Neuronal stem cell (in vitro differentiated cells): ENCODE measurements at regions not wholly inside any gene's neighbourhood (a gene's known extent, or its start where the extent isn't known, plus 50 kb on each side); places are given as distances from the start of the nearest gene placed in this dataset.

Experiments
- DNase-seq: peaks from one replicate; pipeline ENCODE4 v3.0.0-alpha.2; 2013; ENCODE audit warnings: low spot score
- H2AFZ ChIP-seq: one replicate; pipeline ENCODE4 v1.6.1; 2013; ENCODE audit warnings: mild to moderate bottlenecking, low read length, inconsistent platforms
- H2AK5ac ChIP-seq: 2 replicates; pipeline ENCODE4 v1.6.1; 2013; ENCODE audit warnings: low read depth, mild to moderate bottlenecking, inconsistent platforms, low read length, moderate library complexity, mixed read lengths
- H2BK120ac ChIP-seq: 2 replicates; pipeline ENCODE4 v1.6.1; 2013; ENCODE audit warnings: low read depth, mild to moderate bottlenecking, inconsistent platforms, low read length, moderate library complexity, mixed read lengths
- H2BK12ac ChIP-seq: one replicate; pipeline ENCODE4 v1.6.1; 2013; ENCODE audit warnings: low read length, inconsistent platforms
- H2BK15ac ChIP-seq: 2 replicates; pipeline ENCODE4 v1.6.1; 2013; ENCODE audit warnings: mild to moderate bottlenecking, low read length, inconsistent platforms, mixed read lengths
- H2BK5ac ChIP-seq: one replicate; pipeline ENCODE4 v1.6.1; 2013; ENCODE audit warnings: inconsistent platforms, mild to moderate bottlenecking, low read length, moderate library complexity
- H3K14ac ChIP-seq: one replicate; pipeline ENCODE4 v1.6.1; 2013; ENCODE audit warnings: low read length, inconsistent platforms
- H3K18ac ChIP-seq: 2 replicates; pipeline ENCODE4 v1.6.1; 2013; ENCODE audit warnings: low read length, inconsistent platforms
- H3K23ac ChIP-seq: 2 replicates; pipeline ENCODE4 v1.6.1; 2013; ENCODE audit warnings: low read depth, mild to moderate bottlenecking, mixed read lengths, low read length, inconsistent platforms; ENCODE audit not compliant: poor library complexity
- H3K27ac ChIP-seq: replicated peaks from 3 replicates; pipeline ENCODE4 v1.5.1; 2013; ENCODE audit warnings: low read length, inconsistent platforms
- H3K27me3 ChIP-seq, 3 experiments: 2 replicates each; pipeline ENCODE4 v1.6.1; 2013; ENCODE audit warnings: low read length in 3 of 3, mild to moderate bottlenecking in 2 of 3, inconsistent platforms in 1 of 3, low read depth in 1 of 3, mixed read lengths in 1 of 3, moderate library complexity in 1 of 3; ENCODE audit not compliant: control insufficient read depth in 3 of 3, insufficient read depth in 3 of 3
- H3K36me3 ChIP-seq, 2 donors: replicated peaks in 1 of 2; 2 replicates each; pipeline ENCODE4 v1.6.1; 2013; ENCODE audit warnings: low read length in 2 of 2; ENCODE audit not compliant: control insufficient read depth in 2 of 2, insufficient read depth in 2 of 2
- H3K4ac ChIP-seq: 2 replicates; pipeline ENCODE4 v1.6.1; 2013; ENCODE audit warnings: inconsistent platforms, mild to moderate bottlenecking, low read length, moderate library complexity
- H3K4me1 ChIP-seq, 2 donors: 1 replicate in 1 of 2; 2 replicates in 1 of 2; pipeline ENCODE4 v1.6.1; 2013; ENCODE audit warnings: low read length in 2 of 2, low read depth in 1 of 2; ENCODE audit not compliant: control insufficient read depth in 2 of 2, insufficient read depth in 1 of 2
- H3K4me2 ChIP-seq: one replicate; pipeline ENCODE4 v1.6.1; 2013; ENCODE audit warnings: mild to moderate bottlenecking, low read length, inconsistent platforms; ENCODE audit not compliant: insufficient read depth, poor library complexity, severe bottlenecking
- H3K4me3 ChIP-seq, 2 donors: 2 replicates each; pipeline ENCODE4 v1.5.1; 2013; ENCODE audit warnings: low read length in 2 of 2, mild to moderate bottlenecking in 2 of 2, inconsistent platforms in 1 of 2, moderate library complexity in 1 of 2
- H3K79me1 ChIP-seq: one replicate; pipeline ENCODE4 v1.6.1; 2013; ENCODE audit warnings: low read depth, mild to moderate bottlenecking, inconsistent platforms, low read length, moderate library complexity
- H3K9ac ChIP-seq: one replicate; pipeline ENCODE4 v1.6.1; 2013; ENCODE audit warnings: mild to moderate bottlenecking, low read depth, low read length, inconsistent platforms; ENCODE audit not compliant: poor library complexity
- H3K9me3 ChIP-seq, 2 donors: replicated peaks in 1 of 2; 2 replicates each; pipeline versions ENCODE3 to v1.6.1; 2013; ENCODE audit warnings: low read length in 2 of 2, mild to moderate bottlenecking in 2 of 2, inconsistent platforms in 1 of 2, low read depth in 1 of 2, mixed read lengths in 1 of 2, moderate library complexity in 1 of 2; ENCODE audit not compliant: control insufficient read depth in 2 of 2, insufficient read depth in 1 of 2
- H4K8ac ChIP-seq: one replicate; pipeline ENCODE4 v1.6.1; 2013; ENCODE audit warnings: low read depth, mild to moderate bottlenecking, inconsistent platforms, low read length, moderate library complexity
- H4K91ac ChIP-seq: one replicate; pipeline ENCODE4 v1.6.1; 2013; ENCODE audit warnings: low read length, low read depth, mild to moderate bottlenecking, inconsistent platforms; ENCODE audit not compliant: poor library complexity
- WGBS, 2 donors: extraction: QIAGEN DNeasy Blood & Tissue Kit; methylation state at CpG; one replicate each; pipeline ENCODE4 v1.1.7; 2013; ENCODE audit warnings: missing lambda C conversion rate in 2 of 2, mixed read lengths in 1 of 2; ENCODE audit not compliant: insufficient read length in 2 of 2, insufficient replicate concordance in 1 of 2; ENCODE audit errors: extremely low coverage in 2 of 2; 5-methylcytosine and 5-hydroxymethylcytosine counted together

GRCh38 chr13:84933797-84934196 lies 865.4 kb downstream of the SLITRK6 start:
- no CpG with 5 or more reads among the region's 1 CpG for WGBS, 2 donors
- no peak for DNase-seq

DNA sequence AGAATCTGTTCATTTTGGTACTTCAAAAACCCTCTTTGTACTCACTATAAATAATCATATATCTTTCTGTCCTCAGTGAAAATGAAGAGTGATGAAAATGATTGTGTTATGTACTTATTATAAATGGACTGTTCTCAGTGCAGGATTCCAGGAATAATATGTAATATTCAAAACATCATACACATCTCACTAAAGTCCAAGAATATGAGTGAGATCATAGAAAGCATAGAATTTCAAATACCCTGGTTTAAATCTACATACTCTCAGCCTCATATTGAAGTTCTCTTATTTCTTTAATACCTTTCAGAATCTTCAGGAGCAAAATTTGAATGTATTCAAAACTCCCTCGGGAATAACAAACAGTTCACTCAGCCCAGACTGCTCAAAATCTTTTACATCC lies 868.0 kb downstream of the SLITRK6 start:
- no peaks in the 10 kb centered on the region for H3K27me3 ChIP-seq

More at GRCh38 chr13:84933797-84934196, 865.4 kb downstream of the SLITRK6 start:
- no peaks in the 10 kb centered on the region for H3K27me3 ChIP-seq
- peak overlapping the region; percentile 51 for H2AFZ ChIP-seq
- no peak overlapping the region for H4K91ac ChIP-seq
- H3K79me1 ChIP-seq: no peaks in the 10 kb centered on the region
- H3K27ac ChIP-seq: no peak overlapping the region
- no peak overlapping the region for H3K4ac ChIP-seq
- H3K23ac ChIP-seq: no peak overlapping the region
- H3K4me2 ChIP-seq: no peak overlapping the region
- no peak overlapping the region for H3K4me3 ChIP-seq
- H3K18ac ChIP-seq: no peak overlapping the region
- H2BK12ac ChIP-seq: no peak overlapping the region
- H3K4me1 ChIP-seq: no peaks in the 10 kb centered on the region
- no peak overlapping the region for H4K8ac ChIP-seq
- H3K14ac ChIP-seq: no peak overlapping the region
- no peak overlapping the region for H2BK120ac ChIP-seq
- H2BK15ac ChIP-seq: no peak overlapping the region
- H3K36me3 ChIP-seq: no peaks in the 10 kb centered on the region
- H2BK5ac ChIP-seq: no peak overlapping the region
- no peaks in the 10 kb centered on the region for H3K9me3 ChIP-seq
- H3K9ac ChIP-seq: no peak overlapping the region
- no peak overlapping the region for H2AK5ac ChIP-seq

DNA sequence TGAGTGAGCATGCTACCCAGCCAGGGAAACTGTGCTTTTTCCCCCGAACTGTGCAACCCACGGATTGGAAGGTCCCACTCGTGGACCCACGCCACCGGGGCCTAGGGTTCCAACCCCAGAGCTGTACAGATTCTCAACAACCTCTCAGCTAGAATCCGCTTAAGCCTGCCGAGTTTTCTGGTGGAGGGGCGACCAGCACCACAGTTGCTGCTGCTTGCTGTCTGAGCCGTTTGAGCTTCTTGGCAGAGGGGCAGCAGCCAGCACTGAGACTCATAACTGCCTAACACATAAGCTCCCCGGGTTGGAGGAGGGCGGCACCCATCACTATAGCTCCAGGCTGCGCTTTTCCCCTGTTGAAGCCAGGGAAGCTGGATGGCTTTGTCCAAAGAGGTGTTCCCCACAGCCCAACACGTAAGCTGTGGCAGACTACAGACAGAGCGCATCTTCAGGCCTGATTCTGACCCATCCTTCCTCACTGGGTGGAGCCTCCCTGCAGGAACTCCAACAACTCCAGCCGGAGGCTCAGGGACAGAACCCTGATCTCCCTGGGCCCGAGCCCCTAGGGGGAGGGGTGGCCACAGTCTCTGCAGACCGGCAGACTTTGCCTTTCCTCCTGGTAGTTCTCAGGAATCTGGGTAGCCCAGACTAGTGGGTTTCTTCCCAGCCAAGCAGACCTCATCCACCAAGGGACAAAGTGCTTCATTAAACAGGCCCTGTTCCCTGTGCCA lies 871.6 kb downstream of the SLITRK6 start:
- WGBS, 2 donors: no CpG with 5 or more reads among the region's 17 CpGs

More for the DNA sequence above, 868.0 kb downstream of the SLITRK6 start:
- DNase-seq: no peak
- H3K23ac ChIP-seq: no peak overlapping the region
- H3K9ac ChIP-seq: no peak overlapping the region
- no peak overlapping the region for H3K27ac ChIP-seq
- no peak overlapping the region for H3K4me2 ChIP-seq
- WGBS, 2 donors: no CpG with 5 or more reads among the region's 1 CpG
- no peaks in the 10 kb centered on the region for H3K4me1 ChIP-seq
- no peak overlapping the region for H2BK12ac ChIP-seq
- no peak overlapping the region for H3K4me3 ChIP-seq
- H2BK120ac ChIP-seq: no peak overlapping the region
- H2BK15ac ChIP-seq: no peak overlapping the region
- no peak overlapping the region for H3K4ac ChIP-seq
- no peak overlapping the region for H3K18ac ChIP-seq
- no peaks in the 10 kb centered on the region for H3K36me3 ChIP-seq
- no peaks in the 10 kb centered on the region for H3K79me1 ChIP-seq
- H2BK5ac ChIP-seq: no peak overlapping the region
- H3K14ac ChIP-seq: no peak overlapping the region
- no peak overlapping the region for H2AK5ac ChIP-seq
- H3K9me3 ChIP-seq: no peaks in the 10 kb centered on the region
- H4K91ac ChIP-seq: no peak overlapping the region
- H2AFZ ChIP-seq: no peak overlapping the region
- H4K8ac ChIP-seq: no peak overlapping the region

GRCh38 chr13:84925443-84925842 lies 873.8 kb downstream of the SLITRK6 start:
- Histone ChIP-seq H3K9ac (no peak overlapping the region), H2BK120ac (no peak overlapping the region), H2BK15ac (no peak overlapping the region), H3K79me1 (no peaks in the 10 kb centered on the region), H2AK5ac (no peak overlapping the region), H3K4me2 (no peak overlapping the region), H3K23ac (no peak overlapping the region), H3K4me3 (no peak overlapping the region), H3K14ac (no peak overlapping the region), H2BK5ac (no peak overlapping the region), H2AFZ (no peak overlapping the region), H3K18ac (no peak overlapping the region), H4K91ac (no peak overlapping the region), H3K4ac (no peak overlapping the region), H3K36me3 (no peaks in the 10 kb centered on the region), H3K4me1 (no peaks in the 10 kb centered on the region), H3K9me3 (no peaks in the 10 kb centered on the region), H3K27me3 (no peaks in the 10 kb centered on the region), H3K27ac (no peak overlapping the region), H4K8ac (no peak overlapping the region), H2BK12ac (no peak overlapping the region)
- WGBS, 2 donors: no CpG with 5 or more reads among the region's 4 CpGs
- DNase-seq: no peak

More for the DNA sequence above, 871.6 kb downstream of the SLITRK6 start:
- no peak overlapping the region for H2BK12ac ChIP-seq
- H3K27ac ChIP-seq: no peak overlapping the region
- H2AK5ac ChIP-seq: no peak overlapping the region
- H3K27me3 ChIP-seq: no peaks in the 10 kb centered on the region
- no peak overlapping the region for H2BK5ac ChIP-seq
- H3K9ac ChIP-seq: no peak overlapping the region
- no peaks in the 10 kb centered on the region for H3K79me1 ChIP-seq
- H3K4ac ChIP-seq: no peak overlapping the region
- no peak overlapping the region for H3K18ac ChIP-seq
- no peak for DNase-seq
- peak overlapping the region; percentile 9 for H3K14ac ChIP-seq
- no peak overlapping the region for H2BK15ac ChIP-seq
- H3K23ac ChIP-seq: no peak overlapping the region
- H2BK120ac ChIP-seq: no peak overlapping the region
- H3K36me3 ChIP-seq: no peaks in the 10 kb centered on the region
- H3K4me3 ChIP-seq: no peak overlapping the region
- no peaks in the 10 kb centered on the region for H3K9me3 ChIP-seq
- H2AFZ ChIP-seq: peak overlapping the region; percentile 4
- no peak overlapping the region for H4K8ac ChIP-seq
- no peak overlapping the region for H3K4me2 ChIP-seq
- no peak overlapping the region for H4K91ac ChIP-seq
- no peaks in the 10 kb centered on the region for H3K4me1 ChIP-seq
